Kidney (tissue), 13 donors: ENCODE measurements at regions not wholly inside any gene's neighbourhood (a gene's known extent, or its start where the extent isn't known, plus 50 kb on each side); places are given as distances from the start of the nearest gene placed in this dataset.

Experiments used
- DNase-seq, 5 donors: peaks; one replicate each; pipeline ENCODE4 v3.0.0-alpha.2; 2013 to 2020
- FAIRE-seq: peaks from 2 replicates; lab custom pipeline; 2012; peaks lifted over from hg19 to GRCh38; lab: Jason Lieb, UNC
- H3K27ac ChIP-seq, 2 donors: one replicate each; pipeline ENCODE4 v1.7.0; 2013; ENCODE audit warnings: low read depth in 2 of 2, low read length in 2 of 2, inconsistent platforms in 1 of 2
- H3K27me3 ChIP-seq: one replicate; pipeline ENCODE4 v1.7.1; 2013; ENCODE audit warnings: low read length, inconsistent platforms; ENCODE audit not compliant: control insufficient read depth, insufficient read depth
- H3K36me3 ChIP-seq, 3 donors: one replicate each; pipeline versions ENCODE4 v1.7.0 to v1.7.1; 2013; ENCODE audit warnings: low read length in 3 of 3, control low read depth in 1 of 3, inconsistent platforms in 1 of 3; ENCODE audit not compliant: insufficient read depth in 3 of 3, control insufficient read depth in 2 of 3
- H3K4me1 ChIP-seq, 3 donors: one replicate each; pipeline versions ENCODE4 v1.7.0 to v1.7.1; 2013; ENCODE audit warnings: low read length in 3 of 3, inconsistent platforms in 1 of 3, low read depth in 1 of 3; ENCODE audit not compliant: control insufficient read depth in 2 of 3, insufficient read depth in 2 of 3
- H3K4me3 ChIP-seq, 3 donors: one replicate each; pipeline versions ENCODE4 v1.7.0 to v1.8.1; 2013; ENCODE audit warnings: low read length in 3 of 3, control low read depth in 1 of 3, inconsistent platforms in 1 of 3
- H3K9ac ChIP-seq, 3 donors: one replicate each; pipeline versions ENCODE4 v1.7.0 to v1.7.1; 2013; ENCODE audit warnings: low read length in 3 of 3, control low read depth in 1 of 3, inconsistent platforms in 1 of 3
- H3K9me3 ChIP-seq, 3 donors: one replicate each; pipeline versions ENCODE4 v1.7.0 to v1.7.1; 2013; ENCODE audit warnings: low read length in 3 of 3, control low read depth in 1 of 3, inconsistent platforms in 1 of 3; ENCODE audit not compliant: control insufficient read depth in 2 of 3, insufficient read depth in 1 of 3
- intact Hi-C: fragments of 100-400 bp; cut with DNase I; formaldehyde crosslinking; loops from one replicate; pipeline ENCODE4 v1.11.1; 2022
- TF ChIP-seq, protein P1 (sequence below): IDR thresholded peaks from 3 replicates; pipeline ENCODE4 v1.5.1; 2012; ENCODE audit warnings: mild to moderate bottlenecking, moderate library complexity, borderline replicate concordance; ENCODE audit not compliant: insufficient read depth; ENCODE audit errors: extremely low read depth
- donor health status: control.
- donor health status: control.
- donor health status: control.
- donor health status: control.
- donor health status: control.
- donor health status: DM: yes; HTN: yes; CAD: no.
- donor health status: Normal renal cell carcinoma (clear cell type).

DNA sequence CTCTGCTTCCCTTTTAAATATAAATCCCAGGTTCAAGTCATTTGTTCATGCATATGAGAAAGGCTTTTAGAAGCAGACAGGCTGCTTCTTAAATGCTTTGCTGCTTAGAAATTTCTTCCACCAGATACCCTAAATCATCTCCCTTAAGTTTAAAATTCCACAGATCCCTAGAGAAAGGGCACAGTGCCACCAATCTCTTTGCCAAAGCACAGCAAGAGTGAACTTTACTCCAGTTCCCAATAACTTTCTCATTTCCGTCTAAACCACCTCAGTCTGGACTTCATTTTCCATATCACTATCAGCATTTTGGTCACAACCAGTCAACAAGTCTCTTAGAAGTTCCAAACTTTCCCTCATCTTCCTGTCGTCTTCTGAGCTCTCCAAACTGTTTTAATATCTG is 679.8 kb upstream of the FTMT start:
- H3K9ac ChIP-seq, result no peak overlapping the region
- intact Hi-C loops, result no loop called here
- FAIRE-seq, result no peak

DNA sequence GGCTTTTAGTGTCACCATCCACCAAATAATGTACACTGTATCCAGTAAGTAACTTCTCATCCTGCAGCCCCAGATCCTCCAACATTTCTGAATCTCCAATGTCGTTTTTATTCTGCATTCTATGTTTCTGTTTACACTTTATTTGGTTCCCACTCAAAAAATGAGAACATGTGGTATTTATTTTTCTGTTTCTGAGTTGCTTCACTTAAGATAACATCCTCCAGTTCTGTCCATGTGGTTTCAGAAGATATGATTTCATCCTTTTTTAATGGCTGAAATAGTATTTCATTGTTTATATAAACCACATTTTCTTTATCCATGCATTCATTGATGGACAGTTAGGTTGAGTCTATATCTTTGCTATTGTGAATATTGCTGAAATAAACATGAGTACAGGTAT is 677.3 kb upstream of the FTMT start:
- Histone ChIP-seq H3K36me3 (no peaks in the 10 kb centered on the region), H3K9me3 (no peaks in the 10 kb centered on the region), H3K9ac (no peak overlapping the region), H3K4me3 (no peak overlapping the region), H3K27ac (no peak overlapping the region), H3K27me3 (no peaks in the 10 kb centered on the region), H3K4me1 (no peaks in the 10 kb centered on the region)
- no peak for DNase-seq
- TF ChIP-seq, protein P1, sequence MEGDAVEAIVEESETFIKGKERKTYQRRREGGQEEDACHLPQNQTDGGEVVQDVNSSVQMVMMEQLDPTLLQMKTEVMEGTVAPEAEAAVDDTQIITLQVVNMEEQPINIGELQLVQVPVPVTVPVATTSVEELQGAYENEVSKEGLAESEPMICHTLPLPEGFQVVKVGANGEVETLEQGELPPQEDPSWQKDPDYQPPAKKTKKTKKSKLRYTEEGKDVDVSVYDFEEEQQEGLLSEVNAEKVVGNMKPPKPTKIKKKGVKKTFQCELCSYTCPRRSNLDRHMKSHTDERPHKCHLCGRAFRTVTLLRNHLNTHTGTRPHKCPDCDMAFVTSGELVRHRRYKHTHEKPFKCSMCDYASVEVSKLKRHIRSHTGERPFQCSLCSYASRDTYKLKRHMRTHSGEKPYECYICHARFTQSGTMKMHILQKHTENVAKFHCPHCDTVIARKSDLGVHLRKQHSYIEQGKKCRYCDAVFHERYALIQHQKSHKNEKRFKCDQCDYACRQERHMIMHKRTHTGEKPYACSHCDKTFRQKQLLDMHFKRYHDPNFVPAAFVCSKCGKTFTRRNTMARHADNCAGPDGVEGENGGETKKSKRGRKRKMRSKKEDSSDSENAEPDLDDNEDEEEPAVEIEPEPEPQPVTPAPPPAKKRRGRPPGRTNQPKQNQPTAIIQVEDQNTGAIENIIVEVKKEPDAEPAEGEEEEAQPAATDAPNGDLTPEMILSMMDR, result no peak
- FAIRE-seq, result no peak
- intact Hi-C loops, result no loop called here

More for the DNA sequence above, 679.8 kb upstream of the FTMT start:
- no peaks in the 10 kb centered on the region for H3K27me3 ChIP-seq
- TF ChIP-seq, protein P1, result no peak
- H3K27ac ChIP-seq, result no peak overlapping the region
- H3K4me1 ChIP-seq, result no peaks in the 10 kb centered on the region
- no peak for DNase-seq
- H3K9me3 ChIP-seq, result no peaks in the 10 kb centered on the region
- H3K36me3 ChIP-seq, result no peaks in the 10 kb centered on the region
- no peak overlapping the region for H3K4me3 ChIP-seq

DNA sequence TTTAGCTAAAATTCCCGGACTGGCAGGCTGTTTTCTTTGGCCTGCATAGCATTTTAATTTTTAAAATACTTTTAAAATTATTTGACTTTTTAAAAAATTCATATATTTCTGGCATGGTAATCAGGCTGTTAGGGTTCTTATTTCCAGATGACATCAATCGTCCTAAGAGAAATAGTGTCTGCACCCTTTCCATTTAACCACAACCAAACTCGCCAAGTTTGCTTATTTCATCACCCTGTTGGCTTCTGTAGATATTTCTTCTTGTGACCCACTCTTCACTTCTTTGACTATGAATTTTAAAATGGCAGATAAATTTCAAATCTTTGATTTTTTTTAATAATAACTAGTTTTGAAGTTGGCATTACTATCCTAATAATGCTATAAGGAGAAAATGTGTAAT is 675.7 kb upstream of the FTMT start:
- H3K27me3 ChIP-seq, result no peaks in the 10 kb centered on the region
- H3K9ac ChIP-seq, result no peak overlapping the region
- DNase-seq (no peak), FAIRE-seq (no peak)
- H3K36me3 ChIP-seq, result no peaks in the 10 kb centered on the region
- intact Hi-C loops, result no loop called here
- TF ChIP-seq, protein P1, result no peak
- H3K4me3 ChIP-seq, result no peak overlapping the region
- H3K4me1 ChIP-seq, result no peaks in the 10 kb centered on the region
- no peak overlapping the region for H3K27ac ChIP-seq
- no peaks in the 10 kb centered on the region for H3K9me3 ChIP-seq

DNA sequence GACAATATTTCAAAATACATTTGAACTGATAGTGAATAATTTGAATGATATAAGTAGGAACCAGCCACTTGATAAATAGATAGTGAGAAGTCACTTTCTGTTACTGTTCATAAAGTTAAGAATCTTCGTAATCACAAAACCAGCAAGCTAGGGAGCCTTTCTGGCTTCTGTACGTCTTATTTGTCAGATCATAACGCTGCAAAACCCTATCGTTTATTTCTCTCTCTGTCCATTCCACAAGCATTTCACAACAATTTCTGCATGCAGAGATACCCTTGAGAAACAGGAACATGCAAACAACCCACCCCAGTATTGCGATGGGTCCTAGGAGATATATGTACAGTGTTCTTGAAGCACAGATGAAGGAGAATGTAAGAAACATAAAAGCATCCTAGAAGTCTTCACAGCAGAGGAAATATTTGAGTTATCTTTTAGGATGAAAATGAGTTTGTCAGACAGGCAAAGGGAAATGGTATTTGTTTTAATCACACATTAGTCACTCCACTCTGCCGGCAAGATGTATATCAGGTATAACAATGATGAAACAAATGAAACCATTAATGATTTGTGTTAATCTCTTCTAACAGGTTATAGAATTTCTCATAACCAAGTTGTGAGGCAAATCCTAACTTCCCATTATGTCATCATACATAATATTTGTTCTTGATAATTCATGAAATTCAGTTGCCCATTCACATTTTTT is 668.7 kb upstream of the FTMT start:
- H3K9me3 ChIP-seq, result no peaks in the 10 kb centered on the region
- no peaks in the 10 kb centered on the region for H3K36me3 ChIP-seq
- FAIRE-seq, result no peak
- H3K4me3 ChIP-seq, result no peak overlapping the region
- no peak overlapping the region for H3K27ac ChIP-seq
- intact Hi-C loops, result no loop called here
- no peak for DNase-seq
- H3K27me3 ChIP-seq, result no peaks in the 10 kb centered on the region
- TF ChIP-seq, protein P1, result no peak
- no peaks in the 10 kb centered on the region for H3K4me1 ChIP-seq
- no peak overlapping the region for H3K9ac ChIP-seq
